SK-N-MC (cell line): ENCODE measurements at regions not wholly inside any gene's neighbourhood (a gene's known extent, or its start where the extent isn't known, plus 50 kb on each side); places are given as distances from the start of the nearest gene placed in this dataset.

Experiments
- EZH2 ChIP-seq: fragments of 200-600 bp; sonication (generic); IDR thresholded peaks from one replicate; pipeline ENCODE4 v1.6.1; 2017; ENCODE audit warnings: antibody characterized with exemption
- POLR2AphosphoS5 ChIP-seq: IDR thresholded peaks from 2 replicates; pipeline ENCODE4 v1.6.1; 2012; ENCODE audit warnings: mild to moderate bottlenecking, low read depth, low read length, borderline replicate concordance

DNA sequence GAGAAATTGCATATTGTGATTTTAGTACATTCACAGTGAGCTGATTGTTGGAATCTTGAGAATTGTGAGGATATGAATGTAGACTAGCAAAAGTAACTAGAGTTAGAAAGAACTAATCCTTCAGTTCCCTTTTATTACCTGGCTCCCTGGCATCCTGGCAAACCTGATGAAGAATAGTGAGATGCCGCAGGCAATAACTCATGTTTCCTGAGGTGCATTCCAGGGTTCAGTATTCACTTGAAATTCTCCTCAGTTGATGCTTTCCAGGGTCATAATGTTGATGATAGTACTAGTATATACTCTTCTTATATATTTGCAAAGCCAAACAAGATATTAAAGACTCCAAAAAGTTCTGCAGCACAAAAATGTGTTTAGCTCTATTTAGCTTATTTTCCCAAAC, 432.1 kb upstream of the CELF4 start:
- TF ChIP-seq EZH2 = no peak
- no peak for TF ChIP-seq POLR2AphosphoS5
